Stomach (tissue), 4 donors: ENCODE measurements at regions not wholly inside any gene's neighbourhood (a gene's known extent, or its start where the extent isn't known, plus 50 kb on each side); places are given as distances from the start of the nearest gene placed in this dataset.

Experiments
- CTCF ChIP-seq, 7 experiments: fragments of 450-650 bp in 4 of 7; fragments of 200-600 bp in 3 of 7; sonication (generic) in 3 of 7; IDR thresholded peaks; one replicate each; pipeline ENCODE4 v1.5.1; 2016 to 2019; ENCODE audit warnings: antibody characterized with exemption in 7 of 7, control low read depth in 2 of 7, mild to moderate bottlenecking in 1 of 7
- EP300 ChIP-seq: sonication (generic); formaldehyde crosslinking; IDR thresholded peaks from one replicate; pipeline ENCODE4 v1.6.1; 2017; ENCODE audit warnings: antibody characterized with exemption
- POLR2A ChIP-seq, 4 donors: fragments of 450-650 bp; IDR thresholded peaks; one replicate each; pipeline ENCODE4 v1.6.1; 2016; ENCODE audit warnings: antibody characterized with exemption in 4 of 4, control low read depth in 2 of 4, mild to moderate bottlenecking in 1 of 4, moderate library complexity in 1 of 4
- POLR2AphosphoS5 ChIP-seq, 3 donors: sonication (generic); formaldehyde crosslinking; IDR thresholded peaks; one replicate each; pipeline ENCODE4 v1.6.1; 2016; ENCODE audit warnings: antibody characterized with exemption in 3 of 3

- TF ChIP-seq CTCF (IDR thresholded peaks at IDR 0.05) (no peak), POLR2AphosphoS5 (IDR thresholded peaks at IDR 0.05) (no peak), EP300 (no peak), POLR2A (IDR thresholded peaks at IDR 0.05) (no peak)
These were observed 1317.0 kb upstream of the ACO1 start for GRCh38 chr9:31067418-31067817.
